HCT116 (cell line): ENCODE measurements at regions not wholly inside any gene's neighbourhood (a gene's known extent, or its start where the extent isn't known, plus 50 kb on each side); places are given as distances from the start of the nearest gene placed in this dataset.

Source experiments
- ATAC-seq: fragments of 200-7000 bp; cut with Tn5 transposase; 2 replicates; pipeline ENCODE4 v1.9.1; 2020; ENCODE audit warnings: mild to moderate bottlenecking, moderate library complexity
- BruUV-seq: library from RNA; stranded (reverse); fragments of 400-500 nt; replicated peaks from 2 replicates; lab custom pipeline; 2021; lab: Mats Ljungman, UMichigan
- CTCF ChIA-PET: fragments of 300-600 bp; sonication (Branson Sonifier 250); formaldehyde crosslinking; loops from one replicate; lab custom pipeline; 2021; ENCODE audit warnings: antibody characterized with exemption; lab: Charles Lee
- POLR2A ChIA-PET: fragments of 300-600, 350-600 bp; sonication (Branson Sonifier 250); formaldehyde crosslinking; loops from one replicate; lab custom pipeline; 2021; ENCODE audit warnings: antibody characterized with exemption; lab: Charles Lee
- RAD21 ChIA-PET, 2 experiments: fragments of 300-600 bp; sonication (Branson Sonifier 250); formaldehyde crosslinking; loops; one replicate each; lab custom pipeline; 2023; ENCODE audit warnings: low total read pairs in 2 of 2; ENCODE audit not compliant: uncharacterized antibody in 2 of 2, unreplicated experiment in 2 of 2, low non-redundant PET in 1 of 2; lab: Charles Lee
- DNase-seq: peaks from one replicate; pipeline ENCODE4 v3.0.0-alpha.2; 2010; ENCODE audit warnings: low read depth, low spot score
- H2AFZ ChIP-seq: fragments of 200-600 bp; shearing (Covaris generic), sonication (generic); 2 replicates; pipeline ENCODE4 v1.6.1; 2017; ENCODE audit warnings: low read depth, mixed run types, mixed read lengths, antibody characterized with exemption, low read length; ENCODE audit not compliant: poor library complexity, severe bottlenecking
- H3K27ac ChIP-seq: 2 replicates; pipeline ENCODE4 v1.5.1; 2012; ENCODE audit warnings: low read depth, low read length
- H3K27me3 ChIP-seq: fragments of 200-600 bp; sonication (generic); 2 replicates; pipeline ENCODE4 v1.6.1; 2016; ENCODE audit warnings: mixed run types, low read length, mixed read lengths; ENCODE audit not compliant: insufficient read depth
- H3K36me3 ChIP-seq, 2 experiments: fragments of 200-500 bp in 1 of 2; fragments of 200-600 bp in 1 of 2; sonication (Bioruptor generic) in 1 of 2; sonication (generic) in 1 of 2; 2 replicates each; pipeline versions ENCODE4 v1.5.1 to v1.6.1; 2014 to 2016; ENCODE audit warnings: low read length in 2 of 2, inconsistent platforms in 1 of 2, mixed read lengths in 1 of 2, mixed run types in 1 of 2; ENCODE audit not compliant: insufficient read depth in 2 of 2, control insufficient read depth in 1 of 2
- H3K4me1 ChIP-seq, 2 experiments: fragments of 200-600 bp in 1 of 2; sonication (generic) in 1 of 2; 2 replicates each; pipeline versions ENCODE4 v1.5.1 to v1.6.1; 2012 to 2017; ENCODE audit warnings: low read length in 2 of 2, inconsistent platforms in 1 of 2, mild to moderate bottlenecking in 1 of 2, mixed read lengths in 1 of 2, mixed run types in 1 of 2, moderate library complexity in 1 of 2; ENCODE audit not compliant: insufficient read depth in 2 of 2, control insufficient read depth in 1 of 2
- H3K4me2 ChIP-seq: fragments of 200-600 bp; sonication (generic); 2 replicates; pipeline ENCODE4 v1.6.1; 2017; ENCODE audit warnings: mixed run types, low read length, mixed read lengths
- H3K4me3 ChIP-seq, 2 experiments: fragments of 200-600 bp in 1 of 2; sonication (generic) in 1 of 2; replicated peaks in 1 of 2; 2 replicates each; pipeline ENCODE4 v1.5.1; 2011 to 2016; ENCODE audit warnings: low read length in 2 of 2, control low read depth in 1 of 2, low read depth in 1 of 2, mild to moderate bottlenecking in 1 of 2, mixed read lengths in 1 of 2, mixed run types in 1 of 2
- H3K79me2 ChIP-seq: fragments of 200-600 bp; sonication (generic); 2 replicates; pipeline ENCODE4 v1.6.1; 2017; ENCODE audit warnings: mild to moderate bottlenecking, mixed run types, low read length, moderate library complexity, mixed read lengths; ENCODE audit not compliant: insufficient read depth
- H3K9ac ChIP-seq: fragments of 200-600 bp; sonication (generic); 2 replicates; pipeline ENCODE4 v1.6.1; 2016; ENCODE audit warnings: low read length, mixed read lengths
- H3K9me2 ChIP-seq: fragments of 200-600 bp; sonication (generic), shearing (Covaris generic); 2 replicates; pipeline ENCODE4 v1.6.1; 2017; ENCODE audit warnings: mixed run types, mild to moderate bottlenecking, moderate library complexity; ENCODE audit not compliant: insufficient read depth
- H3K9me3 ChIP-seq, 2 experiments: fragments of 200-500 bp in 1 of 2; fragments of 200-600 bp in 1 of 2; sonication (Bioruptor generic) in 1 of 2; sonication (generic) in 1 of 2; 2 replicates each; pipeline ENCODE4 v1.6.1; 2014 to 2017; ENCODE audit warnings: low read length in 2 of 2, mixed read lengths in 2 of 2, inconsistent platforms in 1 of 2, low read depth in 1 of 2, mild to moderate bottlenecking in 1 of 2, mixed run types in 1 of 2, moderate library complexity in 1 of 2; ENCODE audit not compliant: control insufficient read depth in 1 of 2, insufficient read depth in 1 of 2
- H4K20me1 ChIP-seq: fragments of 200-600 bp; sonication (generic), shearing (Covaris generic); 2 replicates; pipeline ENCODE4 v1.6.1; 2017; ENCODE audit warnings: mixed run types, mild to moderate bottlenecking, moderate library complexity; ENCODE audit not compliant: insufficient read depth
- CBX3 ChIP-seq: IDR thresholded peaks from 2 replicates; pipeline ENCODE4 v1.6.1; 2012; ENCODE audit warnings: low read depth
- CEBPB ChIP-seq: IDR thresholded peaks from 2 replicates; pipeline ENCODE4 v1.6.1; 2012; ENCODE audit warnings: low read depth
- ELF1 ChIP-seq: IDR thresholded peaks from 2 replicates; pipeline ENCODE4 v1.6.1; 2012; ENCODE audit warnings: low read depth, borderline replicate concordance
- EZH2 ChIP-seq: fragments of 200-600 bp; sonication (generic); IDR thresholded peaks from 2 replicates; pipeline ENCODE4 v1.6.1; 2017; ENCODE audit warnings: antibody characterized with exemption, mixed run types
- FOSL1 ChIP-seq: IDR thresholded peaks from 2 replicates; pipeline ENCODE4 v1.6.1; 2012; ENCODE audit warnings: low read depth
- POLR2AphosphoS5 ChIP-seq: IDR thresholded peaks from 2 replicates; pipeline ENCODE4 v1.6.1; 2011; ENCODE audit warnings: mild to moderate bottlenecking, low read depth, low read length, moderate library complexity
- SIN3A ChIP-seq: IDR thresholded peaks from 2 replicates; pipeline ENCODE4 v1.6.1; 2012; ENCODE audit warnings: low read depth
- SRF ChIP-seq: IDR thresholded peaks from 2 replicates; pipeline ENCODE4 v1.6.1; 2012; ENCODE audit warnings: low read depth
- ZFX ChIP-seq: fragments of 450-650 bp; IDR thresholded peaks from 2 replicates; pipeline ENCODE4 v1.6.1; 2017
- ZNF274 ChIP-seq: fragments of 200-500 bp; sonication (Bioruptor generic); IDR thresholded peaks from 2 replicates; pipeline ENCODE4 v1.6.1; 2014; ENCODE audit warnings: mild to moderate bottlenecking, low read depth, low read length, inconsistent platforms
- intact Hi-C: fragments of 100-400 bp; cut with micrococcal nuclease; formaldehyde crosslinking; loops from 2 replicates; pipeline ENCODE4 v1.10.0; 2022
- TF ChIP-seq, protein P1 (sequence below), 3 experiments: fragments of 200-600 bp in 1 of 3; sonication (generic) in 1 of 3; IDR thresholded peaks in 2 of 3; conservative IDR thresholded peaks in 1 of 3; 2 replicates each; pipeline ENCODE4 v1.5.1; 2012 to 2017; ENCODE audit warnings: low read depth in 2 of 3, low read length in 2 of 3, antibody characterized with exemption in 1 of 3, borderline replicate concordance in 1 of 3, control low read depth in 1 of 3, mild to moderate bottlenecking in 1 of 3, mixed read lengths in 1 of 3, mixed run types in 1 of 3, moderate library complexity in 1 of 3; ENCODE audit not compliant: insufficient read depth in 1 of 3
- TF ChIP-seq, protein P2 (sequence below): IDR thresholded peaks from 2 replicates; pipeline ENCODE4 v1.6.1; 2012; ENCODE audit warnings: low read depth
- TF ChIP-seq, protein P3 (sequence below): IDR thresholded peaks from 2 replicates; pipeline ENCODE4 v1.6.1; 2012
- TF ChIP-seq, protein P4 (sequence below): IDR thresholded peaks from 2 replicates; pipeline ENCODE4 v1.6.1; 2011; ENCODE audit warnings: mild to moderate bottlenecking, low read length, moderate library complexity; ENCODE audit not compliant: insufficient replicate concordance; ENCODE audit errors: extremely low read depth

DNA sequence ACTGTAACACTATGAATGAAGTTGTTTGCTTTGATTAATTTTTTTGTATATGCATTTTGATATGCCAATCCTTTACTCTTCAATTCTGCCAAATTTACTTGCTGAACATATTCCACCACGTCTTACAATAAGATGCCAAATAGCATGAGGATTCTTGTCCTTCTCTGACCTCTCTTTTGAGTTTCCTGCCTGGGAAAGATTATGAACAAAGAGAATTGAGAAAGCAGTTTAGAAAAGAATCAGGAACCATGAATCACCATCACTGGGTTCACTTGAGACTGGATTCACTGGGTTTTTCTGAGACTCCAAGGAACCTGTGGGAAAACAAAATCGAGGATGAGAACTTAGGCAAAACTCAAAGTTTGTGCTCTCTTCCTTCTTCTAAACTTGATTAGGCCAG is 256.5 kb downstream of the CETN3 start (continued):
- TF ChIP-seq, protein P1, sequence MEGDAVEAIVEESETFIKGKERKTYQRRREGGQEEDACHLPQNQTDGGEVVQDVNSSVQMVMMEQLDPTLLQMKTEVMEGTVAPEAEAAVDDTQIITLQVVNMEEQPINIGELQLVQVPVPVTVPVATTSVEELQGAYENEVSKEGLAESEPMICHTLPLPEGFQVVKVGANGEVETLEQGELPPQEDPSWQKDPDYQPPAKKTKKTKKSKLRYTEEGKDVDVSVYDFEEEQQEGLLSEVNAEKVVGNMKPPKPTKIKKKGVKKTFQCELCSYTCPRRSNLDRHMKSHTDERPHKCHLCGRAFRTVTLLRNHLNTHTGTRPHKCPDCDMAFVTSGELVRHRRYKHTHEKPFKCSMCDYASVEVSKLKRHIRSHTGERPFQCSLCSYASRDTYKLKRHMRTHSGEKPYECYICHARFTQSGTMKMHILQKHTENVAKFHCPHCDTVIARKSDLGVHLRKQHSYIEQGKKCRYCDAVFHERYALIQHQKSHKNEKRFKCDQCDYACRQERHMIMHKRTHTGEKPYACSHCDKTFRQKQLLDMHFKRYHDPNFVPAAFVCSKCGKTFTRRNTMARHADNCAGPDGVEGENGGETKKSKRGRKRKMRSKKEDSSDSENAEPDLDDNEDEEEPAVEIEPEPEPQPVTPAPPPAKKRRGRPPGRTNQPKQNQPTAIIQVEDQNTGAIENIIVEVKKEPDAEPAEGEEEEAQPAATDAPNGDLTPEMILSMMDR (IDR thresholded peaks at IDR 0.05 in 2 of 3, conservative IDR thresholded peaks at IDR 0.05 in 1 of 3; ENCODE audit: borderline replicate concordance in 1 of 3, insufficient read depth in 1 of 3, low read depth in 2 of 3, low read length in 2 of 3), result no peak
- TF ChIP-seq SIN3A (no peak), CBX3 (no peak)

DNA sequence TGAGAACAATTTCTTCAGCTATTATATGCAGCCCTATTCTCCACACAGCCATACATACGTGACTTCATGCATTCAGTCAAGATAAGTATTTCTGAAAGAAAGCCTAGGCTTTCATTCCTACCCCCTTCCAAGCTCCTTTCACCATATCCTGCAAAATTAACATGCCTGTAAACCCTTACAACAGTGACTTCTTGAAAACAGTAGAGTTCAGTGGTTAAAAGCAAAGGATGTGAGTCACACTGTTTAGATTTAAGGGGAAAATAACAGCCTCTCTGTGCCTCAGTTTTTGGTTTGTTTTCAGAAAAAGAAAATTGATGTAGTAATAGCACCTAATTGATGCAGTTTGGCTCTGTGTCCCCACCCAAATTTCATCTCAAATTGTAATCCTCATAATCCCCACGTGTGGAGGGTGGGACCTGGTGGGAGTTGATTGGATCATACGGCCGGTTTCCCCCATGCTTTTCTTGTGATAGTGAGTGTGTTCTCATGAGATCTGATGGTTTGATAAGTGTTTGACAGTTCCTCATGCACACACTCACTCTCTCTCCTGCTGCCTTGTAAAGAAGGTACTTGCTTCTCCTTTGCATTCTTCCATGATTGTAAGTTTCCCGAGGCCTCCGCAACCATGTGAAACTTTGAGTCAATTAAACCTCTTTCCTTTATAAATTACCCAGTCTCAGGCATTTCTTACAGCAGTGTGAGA is 264.8 kb downstream of the CETN3 start:
- CTCF ChIA-PET, result no interaction called here
- no peak overlapping the region for H3K4me3 ChIP-seq
- H3K36me3 ChIP-seq, result no peaks in the 10 kb centered on the region
- H3K27me3 ChIP-seq, result no peaks in the 10 kb centered on the region
- RAD21 ChIA-PET, result no interaction called here
- DNase-seq (no peak), ATAC-seq (no peak)
- H2AFZ ChIP-seq, result no peak overlapping the region
- H4K20me1 ChIP-seq, result no peaks in the 10 kb centered on the region
- H3K27ac ChIP-seq, result no peak overlapping the region
- no peaks in the 10 kb centered on the region for H3K9me2 ChIP-seq
- no peaks in the 10 kb centered on the region for H3K4me1 ChIP-seq
- intact Hi-C loops, result no loop called here
- no TSS peak for BruUV-seq
- H3K9ac ChIP-seq, result no peak overlapping the region
- POLR2A ChIA-PET, result no interaction called here
- no peaks in the 10 kb centered on the region for H3K79me2 ChIP-seq
- H3K4me2 ChIP-seq, result no peak overlapping the region
- no peaks in the 10 kb centered on the region for H3K9me3 ChIP-seq
- TF ChIP-seq ZFX (no peak), CBX3 (no peak), POLR2AphosphoS5 (no peak), FOSL1 (no peak), SRF (no peak), CEBPB (no peak), EZH2 (no peak), ELF1 (no peak), ZNF274 (no peak)
- TF ChIP-seq, protein P2, sequence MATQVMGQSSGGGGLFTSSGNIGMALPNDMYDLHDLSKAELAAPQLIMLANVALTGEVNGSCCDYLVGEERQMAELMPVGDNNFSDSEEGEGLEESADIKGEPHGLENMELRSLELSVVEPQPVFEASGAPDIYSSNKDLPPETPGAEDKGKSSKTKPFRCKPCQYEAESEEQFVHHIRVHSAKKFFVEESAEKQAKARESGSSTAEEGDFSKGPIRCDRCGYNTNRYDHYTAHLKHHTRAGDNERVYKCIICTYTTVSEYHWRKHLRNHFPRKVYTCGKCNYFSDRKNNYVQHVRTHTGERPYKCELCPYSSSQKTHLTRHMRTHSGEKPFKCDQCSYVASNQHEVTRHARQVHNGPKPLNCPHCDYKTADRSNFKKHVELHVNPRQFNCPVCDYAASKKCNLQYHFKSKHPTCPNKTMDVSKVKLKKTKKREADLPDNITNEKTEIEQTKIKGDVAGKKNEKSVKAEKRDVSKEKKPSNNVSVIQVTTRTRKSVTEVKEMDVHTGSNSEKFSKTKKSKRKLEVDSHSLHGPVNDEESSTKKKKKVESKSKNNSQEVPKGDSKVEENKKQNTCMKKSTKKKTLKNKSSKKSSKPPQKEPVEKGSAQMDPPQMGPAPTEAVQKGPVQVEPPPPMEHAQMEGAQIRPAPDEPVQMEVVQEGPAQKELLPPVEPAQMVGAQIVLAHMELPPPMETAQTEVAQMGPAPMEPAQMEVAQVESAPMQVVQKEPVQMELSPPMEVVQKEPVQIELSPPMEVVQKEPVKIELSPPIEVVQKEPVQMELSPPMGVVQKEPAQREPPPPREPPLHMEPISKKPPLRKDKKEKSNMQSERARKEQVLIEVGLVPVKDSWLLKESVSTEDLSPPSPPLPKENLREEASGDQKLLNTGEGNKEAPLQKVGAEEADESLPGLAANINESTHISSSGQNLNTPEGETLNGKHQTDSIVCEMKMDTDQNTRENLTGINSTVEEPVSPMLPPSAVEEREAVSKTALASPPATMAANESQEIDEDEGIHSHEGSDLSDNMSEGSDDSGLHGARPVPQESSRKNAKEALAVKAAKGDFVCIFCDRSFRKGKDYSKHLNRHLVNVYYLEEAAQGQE, result no peak
- TF ChIP-seq, protein P3, sequence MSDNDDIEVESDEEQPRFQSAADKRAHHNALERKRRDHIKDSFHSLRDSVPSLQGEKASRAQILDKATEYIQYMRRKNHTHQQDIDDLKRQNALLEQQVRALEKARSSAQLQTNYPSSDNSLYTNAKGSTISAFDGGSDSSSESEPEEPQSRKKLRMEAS, result no peak
- TF ChIP-seq, protein P4, sequence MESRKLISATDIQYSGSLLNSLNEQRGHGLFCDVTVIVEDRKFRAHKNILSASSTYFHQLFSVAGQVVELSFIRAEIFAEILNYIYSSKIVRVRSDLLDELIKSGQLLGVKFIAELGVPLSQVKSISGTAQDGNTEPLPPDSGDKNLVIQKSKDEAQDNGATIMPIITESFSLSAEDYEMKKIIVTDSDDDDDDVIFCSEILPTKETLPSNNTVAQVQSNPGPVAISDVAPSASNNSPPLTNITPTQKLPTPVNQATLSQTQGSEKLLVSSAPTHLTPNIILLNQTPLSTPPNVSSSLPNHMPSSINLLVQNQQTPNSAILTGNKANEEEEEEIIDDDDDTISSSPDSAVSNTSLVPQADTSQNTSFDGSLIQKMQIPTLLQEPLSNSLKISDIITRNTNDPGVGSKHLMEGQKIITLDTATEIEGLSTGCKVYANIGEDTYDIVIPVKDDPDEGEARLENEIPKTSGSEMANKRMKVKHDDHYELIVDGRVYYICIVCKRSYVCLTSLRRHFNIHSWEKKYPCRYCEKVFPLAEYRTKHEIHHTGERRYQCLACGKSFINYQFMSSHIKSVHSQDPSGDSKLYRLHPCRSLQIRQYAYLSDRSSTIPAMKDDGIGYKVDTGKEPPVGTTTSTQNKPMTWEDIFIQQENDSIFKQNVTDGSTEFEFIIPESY, result no peak
- TF ChIP-seq, protein P1 (IDR thresholded peaks at IDR 0.05 in 2 of 3, conservative IDR thresholded peaks at IDR 0.05 in 1 of 3; ENCODE audit: borderline replicate concordance in 1 of 3, insufficient read depth in 1 of 3, low read depth in 2 of 3, low read length in 2 of 3), result no peak
